GM18867 (cell line): ENCODE measurements at regions not wholly inside any gene's neighbourhood (a gene's known extent, or its start where the extent isn't known, plus 50 kb on each side); places are given as distances from the start of the nearest gene placed in this dataset.

Source experiments
- ATAC-seq: cut with Tn5 transposase; IDR thresholded peaks from one replicate; pipeline ENCODE4 v1.9.1; 2021; ENCODE audit warnings: mild to moderate bottlenecking, moderate library complexity; ENCODE audit not compliant: unreplicated experiment

GRCh38 chr15:85306946-85307686, 73.3 kb upstream of the AKAP13 start:
- no peak for ATAC-seq

- no peak for ATAC-seq
Measured at GRCh38 chr15:85307687-85308045, 72.7 kb upstream of the AKAP13 start.

GRCh38 chr15:85311647-85312046, 68.8 kb upstream of the AKAP13 start:
- no peak for ATAC-seq

DNA sequence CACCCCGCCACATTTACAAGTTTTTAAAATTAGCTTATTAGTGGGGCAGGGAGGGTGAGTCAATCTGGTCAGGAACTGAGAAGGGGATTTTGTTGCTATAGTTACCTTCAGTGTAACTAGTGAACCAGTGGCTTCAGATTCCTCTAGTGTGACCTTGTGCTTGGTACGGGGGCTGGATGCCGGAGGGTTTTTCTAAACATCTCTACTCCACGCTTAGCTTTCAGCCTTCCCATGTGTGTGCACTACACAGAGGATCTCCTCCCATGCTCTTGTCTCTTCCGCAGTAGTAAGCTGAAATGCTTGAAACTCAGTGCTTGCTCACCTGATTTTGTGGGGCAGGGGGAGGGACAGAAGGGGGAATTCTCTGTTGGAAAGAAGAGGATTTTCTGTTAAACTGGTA, 67.9 kb upstream of the AKAP13 start:
- peak; percentile 88 for ATAC-seq

DNA sequence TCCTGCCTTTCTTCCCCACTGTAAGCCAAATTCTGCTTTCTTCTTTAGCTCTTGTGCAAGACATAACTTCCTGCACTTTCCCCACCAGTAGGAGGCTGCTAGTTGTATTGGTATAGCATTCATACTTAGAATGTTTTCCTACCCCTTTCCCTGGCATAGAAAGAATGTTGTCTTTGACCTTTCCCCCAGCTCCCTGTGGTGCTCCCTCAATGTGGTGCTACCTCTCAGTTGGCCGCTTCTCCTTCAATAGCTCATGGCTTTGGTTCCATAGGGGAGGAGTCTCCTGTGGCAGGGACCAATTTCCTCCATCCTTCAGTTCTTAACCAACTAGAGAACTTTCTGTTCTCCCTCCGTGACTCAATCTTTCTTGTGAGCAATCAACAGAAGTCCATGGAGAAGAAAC, 67.5 kb upstream of the AKAP13 start:
- ATAC-seq: peak; percentile 21

DNA sequence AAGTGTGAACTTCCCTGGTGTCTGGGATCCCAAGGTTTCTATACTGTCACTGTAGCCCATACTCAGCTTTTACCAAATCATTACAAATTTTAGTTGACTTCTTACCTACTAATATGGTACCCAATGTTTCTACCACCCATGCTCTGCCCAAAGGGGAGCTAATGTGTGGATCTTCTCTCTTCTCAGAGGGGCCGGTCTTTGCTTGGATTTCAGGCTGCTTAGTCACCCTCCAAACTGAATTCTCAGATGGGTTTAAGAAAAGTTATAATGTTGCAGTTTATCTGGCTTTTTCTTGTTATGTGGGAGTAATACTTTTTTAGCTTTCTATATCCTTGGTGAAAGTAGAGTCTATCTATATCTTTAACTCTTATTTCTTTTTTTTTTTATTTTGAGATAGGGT, 67.1 kb upstream of the AKAP13 start:
- ATAC-seq: no peak

GRCh38 chr15:85314146-85314545, 66.3 kb upstream of the AKAP13 start:
- ATAC-seq: no peak

DNA sequence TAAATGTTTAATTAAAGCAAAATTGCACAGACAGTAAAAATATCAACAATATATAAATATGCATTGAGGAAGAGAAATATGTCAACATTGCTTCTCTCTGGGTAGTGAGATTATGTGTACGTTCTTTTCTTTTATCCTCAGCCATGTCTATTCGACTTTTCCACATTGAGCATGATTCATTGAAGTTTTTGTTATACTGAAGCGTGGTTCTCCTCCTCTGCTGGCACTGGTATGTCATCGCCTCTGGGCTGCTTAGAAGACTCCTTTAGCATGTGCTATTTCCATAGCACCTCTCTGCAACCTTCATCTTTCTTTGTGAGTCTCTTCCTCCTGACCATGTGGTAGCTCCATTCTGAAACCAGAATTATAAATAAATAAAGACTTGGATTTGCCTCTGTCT, 65.8 kb upstream of the AKAP13 start:
- no peak for ATAC-seq

DNA sequence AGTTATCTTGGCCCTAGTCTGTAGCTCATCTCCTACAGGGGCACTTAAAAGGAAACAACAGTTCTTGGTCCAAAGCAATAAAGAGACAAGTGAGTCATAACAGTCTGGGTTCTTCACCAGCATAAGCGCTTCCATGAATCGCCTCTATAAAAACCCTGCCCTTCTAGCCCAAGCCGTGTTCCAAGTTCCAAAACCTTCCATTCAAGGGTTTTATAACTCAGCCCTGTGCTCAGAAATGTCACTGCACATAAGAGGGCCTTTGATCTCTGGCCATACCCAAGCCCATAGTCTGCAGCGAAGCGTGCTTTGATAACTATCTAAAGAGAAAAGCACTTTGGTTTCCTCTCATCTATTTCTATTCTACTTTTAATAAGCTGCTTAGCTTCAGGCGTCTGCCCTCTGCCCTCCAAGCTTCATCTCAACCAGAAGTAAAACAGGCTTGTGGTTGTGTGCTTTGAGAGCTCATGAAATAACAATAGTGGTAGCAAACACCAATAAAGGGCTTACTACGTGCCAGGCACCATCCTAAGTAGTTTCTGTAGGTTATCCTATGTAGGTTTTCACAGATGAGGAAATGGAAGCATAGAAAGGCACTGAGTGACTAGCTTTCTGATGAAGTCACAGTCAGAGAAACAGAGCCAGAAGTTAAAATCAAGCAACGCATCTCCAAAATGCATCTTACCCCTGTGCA, 64.0 kb upstream of the AKAP13 start:
- no peak for ATAC-seq

DNA sequence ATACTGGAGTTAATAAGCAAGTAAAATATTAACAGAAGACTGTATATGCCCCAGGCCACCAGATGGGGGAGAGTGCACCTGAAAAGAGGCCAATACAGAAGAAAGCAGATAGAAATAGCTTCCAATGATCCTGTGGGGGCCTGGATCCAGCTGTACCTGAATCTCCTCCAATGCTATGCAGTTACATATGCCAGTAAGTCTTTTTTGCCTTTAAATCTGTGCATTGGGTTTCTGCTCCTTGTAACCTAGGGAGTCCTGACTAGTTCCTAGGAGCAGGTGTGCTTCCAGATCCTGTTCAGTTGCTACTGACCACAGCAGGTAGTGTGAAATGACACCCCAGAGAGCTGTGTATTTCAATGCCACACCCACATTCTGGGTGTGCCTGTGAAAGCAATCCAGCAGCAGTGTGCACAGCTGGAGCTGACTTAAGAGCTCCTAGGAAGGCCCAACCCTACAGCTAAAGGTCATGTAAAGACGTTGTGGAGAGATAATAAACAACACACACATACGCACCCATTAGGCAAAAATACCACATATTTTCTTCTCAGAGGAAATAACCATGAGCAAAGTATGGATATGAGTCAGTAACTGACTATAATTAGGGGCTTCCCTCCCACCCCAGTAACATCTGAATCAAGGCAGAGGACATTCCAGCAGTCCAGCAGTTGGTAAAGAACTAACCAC, 62.2 kb upstream of the AKAP13 start:
- ATAC-seq: peak; percentile 85

DNA sequence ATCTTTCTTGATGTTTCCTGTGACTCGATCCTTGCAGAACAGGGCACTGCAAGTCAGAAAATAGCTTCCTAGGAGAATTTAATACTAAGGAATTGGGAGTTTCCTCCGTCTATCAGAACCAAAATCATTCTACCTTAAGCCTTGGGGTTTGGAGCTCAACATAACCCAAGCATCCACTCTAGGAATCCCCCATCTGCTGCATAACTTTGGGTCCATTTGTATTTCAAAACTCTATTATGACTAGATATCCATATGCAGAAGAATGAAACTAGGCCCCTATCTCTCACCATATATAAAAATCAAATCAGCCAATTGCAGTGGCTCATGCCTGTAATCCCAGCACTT, 61.7 kb upstream of the AKAP13 start:
- ATAC-seq: peak; percentile 8

DNA sequence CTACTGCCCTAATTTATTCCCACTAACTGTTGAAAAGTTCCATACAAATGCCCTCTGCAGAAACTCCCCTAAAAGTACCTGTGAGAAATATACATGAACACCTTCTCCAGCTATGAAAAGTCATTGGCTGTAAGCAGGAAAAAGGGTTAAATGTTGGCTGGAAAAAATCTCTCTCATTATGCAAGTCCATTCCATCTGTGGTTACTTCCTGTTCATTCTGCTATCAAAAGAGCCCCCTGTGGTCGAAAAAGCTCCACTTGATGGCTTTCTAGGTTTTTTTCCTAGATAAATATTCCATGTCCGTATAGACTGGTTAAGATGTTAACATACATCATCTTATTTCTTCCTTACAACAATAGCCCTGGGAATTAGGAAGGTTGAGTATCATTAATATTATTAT, 56.2 kb upstream of the AKAP13 start:
- no peak for ATAC-seq

DNA sequence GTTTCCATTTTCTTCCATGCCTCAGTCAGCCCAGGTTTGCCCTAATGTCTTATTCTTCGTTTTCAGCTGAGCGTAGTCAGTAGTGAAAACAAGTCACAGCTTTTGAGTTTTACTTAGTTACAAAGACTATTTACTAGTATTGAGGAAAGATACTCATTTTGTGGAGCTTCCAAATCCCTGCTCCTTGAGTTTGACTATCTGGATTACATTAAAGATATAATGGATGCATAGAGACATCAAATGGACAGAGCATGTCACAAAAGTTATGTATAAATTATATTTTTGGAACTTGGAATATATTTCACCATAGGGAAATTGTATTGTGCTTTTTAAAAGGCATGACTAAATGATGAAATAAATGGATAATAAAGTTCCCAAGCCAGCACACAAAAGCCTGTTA, 54.6 kb upstream of the AKAP13 start:
- no peak for ATAC-seq

- ATAC-seq: no peak
Measured at GRCh38 chr15:85326291-85326690, 54.1 kb upstream of the AKAP13 start.

DNA sequence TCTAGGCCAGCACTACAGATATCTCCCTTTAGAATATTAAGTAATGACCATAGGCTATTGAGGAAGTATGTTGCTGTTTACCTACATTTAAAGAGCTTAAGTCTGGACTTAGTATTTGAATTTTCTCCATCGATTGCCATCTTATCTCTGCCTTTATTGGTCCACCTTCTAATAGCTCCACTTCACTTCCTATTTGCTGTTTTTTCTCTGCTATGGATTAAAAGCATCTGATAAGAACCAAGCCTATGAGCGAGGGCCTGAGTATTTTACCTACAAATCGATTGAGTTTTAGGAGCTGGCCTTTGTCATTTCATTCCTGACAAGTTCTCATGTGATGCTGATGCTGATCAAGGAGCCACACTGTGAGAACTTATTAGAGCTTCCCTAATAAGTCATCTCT, 52.6 kb upstream of the AKAP13 start:
- no peak for ATAC-seq

DNA sequence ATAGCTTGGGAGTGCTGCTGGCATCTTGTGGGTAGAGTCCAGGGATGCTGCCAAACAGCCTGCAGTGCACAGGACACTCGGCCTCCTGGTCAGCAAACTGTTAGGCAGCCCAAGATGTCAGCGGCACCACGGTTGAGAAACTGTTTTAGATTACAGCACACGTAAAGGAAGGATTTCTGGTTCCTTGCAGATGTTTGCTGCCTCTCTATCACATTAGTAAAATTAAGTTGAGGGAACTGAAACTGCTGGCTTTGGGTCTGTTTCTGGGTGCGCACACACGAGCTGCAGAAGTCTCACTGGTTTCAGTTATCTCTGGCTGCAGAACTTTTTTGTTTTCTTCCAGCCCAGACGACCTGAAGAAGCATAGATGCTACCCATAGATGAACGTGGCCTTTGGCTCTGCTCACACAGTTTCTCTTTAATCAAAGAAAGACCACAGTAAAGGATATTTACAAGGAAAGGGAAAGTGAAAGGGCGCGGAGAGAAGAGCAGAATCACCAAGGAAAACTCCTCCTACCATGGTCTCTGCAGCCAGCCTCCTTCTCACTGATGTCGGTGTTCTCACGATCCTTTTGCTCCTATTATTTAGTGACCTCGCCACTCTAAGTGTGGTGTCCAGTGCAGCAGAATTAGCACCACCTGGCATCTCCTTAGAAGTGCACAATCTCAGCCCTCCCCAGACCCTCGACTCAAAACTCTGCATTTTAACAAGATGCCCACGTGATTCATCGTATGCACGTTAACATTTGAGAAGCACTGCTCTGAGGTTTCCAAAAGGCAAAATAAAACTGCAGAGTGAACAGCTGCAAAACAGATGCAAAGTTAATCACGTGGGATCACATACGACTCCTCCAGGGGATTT, 50.6 kb upstream of the AKAP13 start:
- peak; percentile 66 for ATAC-seq
